ENCODE measurements at regions not wholly inside any gene's neighbourhood (a gene's known extent, or its start where the extent isn't known, plus 50 kb on each side); places are given as distances from the start of the nearest gene placed in this dataset.

- H3K4me3 ChIP-seq = no peak overlapping the region
- H3K27ac ChIP-seq = no peak overlapping the region
- no peak for TF ChIP-seq CTCF (IDR thresholded peaks at IDR 0.05)
- H3K36me3 ChIP-seq = no peaks in the 10 kb centered on the region
- no peaks in the 10 kb centered on the region for H3K9me3 ChIP-seq
- no peaks in the 10 kb centered on the region for H3K27me3 ChIP-seq
- intact Hi-C loops (cut with DNase I) = no loop called here
- ATAC-seq = peak in 1 of 8 donors; percentile 30
- WGBS, 2 donors = 30% methylated on average over 5 of the region's 5 CpGs
- H3K4me1 ChIP-seq = peaks cover 0 to 13% (median 0%) of the 10 kb centered on the region in 9 donors
- DNase-seq = peak; percentile 20 to 21
Measured at GRCh38 chr6:112501705-112502104, 154.6 kb downstream of the RFPL4B start.

- Histone ChIP-seq H3K27me3 (no peaks in the 10 kb centered on the region), H3K4me1 (peaks cover 0 to 13% (median 0%) of the 10 kb centered on the region in 9 donors), H3K9me3 (no peaks in the 10 kb centered on the region), H3K4me3 (no peak overlapping the region), H3K36me3 (no peaks in the 10 kb centered on the region), H3K27ac (no peak overlapping the region)
- WGBS, 2 donors = 73 to 78% methylated on average over 7 of the region's 7 CpGs
- DNase-seq (no peak), ATAC-seq (no peak)
- intact Hi-C loops (cut with DNase I) = no loop called here
- TF ChIP-seq CTCF (IDR thresholded peaks at IDR 0.05) = peak in 6 of 9 donors; percentile 21 to 53 (median 34)
Measured at GRCh38 chr6:112502351-112503090, 155.4 kb downstream of the RFPL4B start.

GRCh38 chr6:112503091-112503596 lies 156.0 kb downstream of the RFPL4B start:
- Histone ChIP-seq H3K36me3 (no peaks in the 10 kb centered on the region), H3K27ac (no peak overlapping the region), H3K9me3 (no peaks in the 10 kb centered on the region), H3K4me1 (peaks cover 0 to 13% (median 0%) of the 10 kb centered on the region in 9 donors), H3K4me3 (no peak overlapping the region), H3K27me3 (no peaks in the 10 kb centered on the region)
- TF ChIP-seq CTCF (IDR thresholded peaks at IDR 0.05) = no peak
- DNase-seq = no peak
- WGBS, 2 donors = 72 to 73% methylated on average over 6 of the region's 6 CpGs
- ATAC-seq = no peak
- intact Hi-C loops (cut with DNase I) = no loop called here

- DNase-seq (no peak), ATAC-seq (no peak)
- intact Hi-C loops (cut with DNase I) = no loop called here
- no peak overlapping the region for H3K27ac ChIP-seq
- H3K4me3 ChIP-seq = no peak overlapping the region
- no peak for TF ChIP-seq CTCF (IDR thresholded peaks at IDR 0.05)
- no peaks in the 10 kb centered on the region for H3K27me3 ChIP-seq
- 82 to 87% methylated on average over 2 of the region's 2 CpGs for WGBS, 2 donors
- H3K4me1 ChIP-seq = peaks cover 0 to 13% (median 0%) of the 10 kb centered on the region in 9 donors
- no peaks in the 10 kb centered on the region for H3K36me3 ChIP-seq
- H3K9me3 ChIP-seq = peaks cover 0 to 6% (median 0%) of the 10 kb centered on the region in 11 donors
Measured at GRCh38 chr6:112504621-112505020, 157.5 kb downstream of the RFPL4B start.
